HUES6 (cell line): ENCODE measurements at regions not wholly inside any gene's neighbourhood (a gene's known extent, or its start where the extent isn't known, plus 50 kb on each side); places are given as distances from the start of the nearest gene placed in this dataset.

Experiments
- H3K27ac ChIP-seq: 2 replicates; pipeline ENCODE4 v1.7.0; 2013; ENCODE audit warnings: low read depth, mild to moderate bottlenecking, low read length, inconsistent platforms
- H3K27me3 ChIP-seq: 2 replicates; pipeline ENCODE4 v1.6.1; 2013; ENCODE audit warnings: low read length; ENCODE audit not compliant: control insufficient read depth, insufficient read depth
- H3K36me3 ChIP-seq: 2 replicates; pipeline ENCODE4 v1.6.1; 2013; ENCODE audit warnings: low read length; ENCODE audit not compliant: control insufficient read depth, insufficient read depth
- H3K4me1 ChIP-seq: 2 replicates; pipeline ENCODE4 v1.6.1; 2013; ENCODE audit warnings: low read length; ENCODE audit not compliant: control insufficient read depth, insufficient read depth
- H3K4me3 ChIP-seq: 2 replicates; pipeline ENCODE4 v1.5.1; 2013; ENCODE audit warnings: low read depth, low read length
- H3K9ac ChIP-seq: one replicate; pipeline ENCODE4 v1.6.1; 2013; ENCODE audit warnings: mild to moderate bottlenecking, low read length
- H3K9me3 ChIP-seq: 2 replicates; pipeline ENCODE4 v1.6.1; 2013; ENCODE audit warnings: low read depth, low read length; ENCODE audit not compliant: control insufficient read depth, insufficient read depth

- Histone ChIP-seq H3K9ac (no peak overlapping the region), H3K4me3 (no peak overlapping the region), H3K27ac (no peak overlapping the region), H3K9me3 (no peaks in the 10 kb centered on the region), H3K36me3 (no peaks in the 10 kb centered on the region), H3K4me1 (no peaks in the 10 kb centered on the region), H3K27me3 (no peaks in the 10 kb centered on the region)
Measured at GRCh38 chr2:150619607-150620330, 132.3 kb upstream of the RND3 start.

GRCh38 chr2:150618245-150618895, 130.9 kb upstream of the RND3 start:
- Histone ChIP-seq H3K27ac (no peak overlapping the region), H3K27me3 (no peaks in the 10 kb centered on the region), H3K9ac (no peak overlapping the region), H3K36me3 (no peaks in the 10 kb centered on the region), H3K4me3 (no peak overlapping the region), H3K4me1 (no peaks in the 10 kb centered on the region), H3K9me3 (no peaks in the 10 kb centered on the region)

- H3K27me3 ChIP-seq = no peaks in the 10 kb centered on the region
- no peak overlapping the region for H3K9ac ChIP-seq
- H3K9me3 ChIP-seq = no peaks in the 10 kb centered on the region
- H3K4me3 ChIP-seq = no peak overlapping the region
- H3K27ac ChIP-seq = no peak overlapping the region
- no peaks in the 10 kb centered on the region for H3K4me1 ChIP-seq
- H3K36me3 ChIP-seq = no peaks in the 10 kb centered on the region
Measured at GRCh38 chr2:150617351-150617978, 130.0 kb upstream of the RND3 start.

- H3K4me3 ChIP-seq = no peak overlapping the region
- H3K27me3 ChIP-seq = no peaks in the 10 kb centered on the region
- H3K36me3 ChIP-seq = no peaks in the 10 kb centered on the region
- H3K9ac ChIP-seq = no peak overlapping the region
- no peaks in the 10 kb centered on the region for H3K9me3 ChIP-seq
- H3K4me1 ChIP-seq = peaks cover 3% of the 10 kb centered on the region; the same call in 1 of the 2 replicates
- H3K27ac ChIP-seq = no peak overlapping the region
Measured at GRCh38 chr2:150612957-150613710, 125.7 kb upstream of the RND3 start.

- no peaks in the 10 kb centered on the region for H3K9me3 ChIP-seq
- no peaks in the 10 kb centered on the region for H3K27me3 ChIP-seq
- no peak overlapping the region for H3K4me3 ChIP-seq
- no peak overlapping the region for H3K9ac ChIP-seq
- peaks cover 3% of the 10 kb centered on the region; the same call in 1 of the 2 replicates for H3K4me1 ChIP-seq
- no peak overlapping the region for H3K27ac ChIP-seq
- no peaks in the 10 kb centered on the region for H3K36me3 ChIP-seq
Measured at GRCh38 chr2:150610670-150611279, 123.3 kb upstream of the RND3 start.

GRCh38 chr2:150609831-150610582, 122.5 kb upstream of the RND3 start:
- no peak overlapping the region for H3K4me3 ChIP-seq
- H3K27ac ChIP-seq = no peak overlapping the region
- H3K9me3 ChIP-seq = no peaks in the 10 kb centered on the region
- no peak overlapping the region for H3K9ac ChIP-seq
- H3K27me3 ChIP-seq = no peaks in the 10 kb centered on the region
- no peaks in the 10 kb centered on the region for H3K36me3 ChIP-seq
- peaks cover 3% of the 10 kb centered on the region; the same call in 1 of the 2 replicates for H3K4me1 ChIP-seq

- no peak overlapping the region for H3K9ac ChIP-seq
- peaks cover 3% of the 10 kb centered on the region; the same call in 1 of the 2 replicates for H3K4me1 ChIP-seq
- no peak overlapping the region for H3K4me3 ChIP-seq
- H3K36me3 ChIP-seq = no peaks in the 10 kb centered on the region
- H3K27me3 ChIP-seq = no peaks in the 10 kb centered on the region
- no peaks in the 10 kb centered on the region for H3K9me3 ChIP-seq
- H3K27ac ChIP-seq = no peak overlapping the region
Measured at GRCh38 chr2:150608341-150608740, 120.9 kb upstream of the RND3 start.

GRCh38 chr2:150607390-150607811, 119.9 kb upstream of the RND3 start:
- Histone ChIP-seq H3K9ac (no peak overlapping the region), H3K27ac (no peak overlapping the region), H3K27me3 (no peaks in the 10 kb centered on the region), H3K4me1 (peaks cover 3% of the 10 kb centered on the region; the same call in 1 of the 2 replicates), H3K4me3 (no peak overlapping the region), H3K9me3 (no peaks in the 10 kb centered on the region), H3K36me3 (no peaks in the 10 kb centered on the region)

GRCh38 chr2:150606380-150607060, 119.1 kb upstream of the RND3 start:
- Histone ChIP-seq H3K9ac (no peak overlapping the region), H3K27me3 (no peaks in the 10 kb centered on the region), H3K27ac (no peak overlapping the region), H3K9me3 (no peaks in the 10 kb centered on the region), H3K4me3 (no peak overlapping the region), H3K36me3 (no peaks in the 10 kb centered on the region), H3K4me1 (peaks cover 3% of the 10 kb centered on the region; the same call in 1 of the 2 replicates)
